ENCODE measurements at regions not wholly inside any gene's neighbourhood (a gene's known extent, or its start where the extent isn't known, plus 50 kb on each side); places are given as distances from the start of the nearest gene placed in this dataset.

- TF ChIP-seq PRDM15 (CRISPR knock-in tag; IDR thresholded peaks at IDR 0.05): no peak
- no peak for TF ChIP-seq PRRX2 (CRISPR knock-in tag; IDR thresholded peaks at IDR 0.05)
- no peak for TF ChIP-seq NR1H2 (CRISPR knock-in tag; IDR thresholded peaks at IDR 0.05)
- no peak for TF ChIP-seq MAX (CRISPR knock-in tag; IDR thresholded peaks at IDR 0.05)
- no peak for TF ChIP-seq JAZF1 (CRISPR knock-in tag; IDR thresholded peaks at IDR 0.05)
Measured at GRCh38 chr17:57186226-57187019, 69.9 kb upstream of the MSI2 start (continued).

GRCh38 chr17:57187391-57187790, 68.9 kb upstream of the MSI2 start:
- no peaks in the 10 kb centered on the region for H3K36me3 Mint-ChIP-seq
- CTCF ChIA-PET: interaction anchor here (1.6 kb wide), 1 partner anchor 57 kb away, joined by 3 read pairs; no protein-coding TSS in a partner anchor

More at GRCh38 chr17:57187391-57187790, 68.9 kb upstream of the MSI2 start:
- H3K27me3 Mint-ChIP-seq (ENCODE audit: low read depth): no peaks in the 10 kb centered on the region
- TF ChIP-seq FOXP4 (CRISPR knock-in tag; IDR thresholded peaks at IDR 0.05) (no peak), CREM (CRISPR knock-in tag; IDR thresholded peaks at IDR 0.05) (no peak), CBFB (CRISPR knock-in tag; IDR thresholded peaks at IDR 0.05; ENCODE audit: low read depth) (no peak), HMGXB4 (CRISPR knock-in tag; IDR thresholded peaks at IDR 0.05) (no peak), ZNF512 (CRISPR knock-in tag; IDR thresholded peaks at IDR 0.05; ENCODE audit: borderline replicate concordance) (no peak), CDX4 (CRISPR knock-in tag; IDR thresholded peaks at IDR 0.05; ENCODE audit: borderline replicate concordance) (no peak), ZNF416 (CRISPR knock-in tag; IDR thresholded peaks at IDR 0.05) (no peak), GRHL2 (CRISPR knock-in tag; IDR thresholded peaks at IDR 0.05; ENCODE audit: insufficient replicate concordance, severe bottlenecking) (no peak), ZNF138 (CRISPR knock-in tag; conservative IDR thresholded peaks at IDR 0.05) (no peak), NR3C1 (CRISPR knock-in tag; conservative IDR thresholded peaks at IDR 0.05; ENCODE audit: low read depth) (no peak), TEAD4 (CRISPR knock-in tag; IDR thresholded peaks at IDR 0.05) (no peak), RORB (CRISPR knock-in tag; IDR thresholded peaks at IDR 0.05) (no peak), NFATC4 (CRISPR knock-in tag; IDR thresholded peaks at IDR 0.05) (no peak)
- no peak for DNase-seq (ENCODE audit: low spot score)
- POLR2A ChIA-PET: no interaction called here
- ATAC-seq: no peak
- no peak overlapping the region for H3K27ac Mint-ChIP-seq
- 0 out of 2 replicates have a peak, but pooled peaks cover 3% of the 10 kb centered on the region for H3K4me1 Mint-ChIP-seq
- H3K4me3 Mint-ChIP-seq: no peak overlapping the region
- H3K9me3 Mint-ChIP-seq: no peaks in the 10 kb centered on the region

All from WTC11 (cell line).